ENCODE measurements at regions not wholly inside any gene's neighbourhood (a gene's known extent, or its start where the extent isn't known, plus 50 kb on each side); places are given as distances from the start of the nearest gene placed in this dataset.

DNA sequence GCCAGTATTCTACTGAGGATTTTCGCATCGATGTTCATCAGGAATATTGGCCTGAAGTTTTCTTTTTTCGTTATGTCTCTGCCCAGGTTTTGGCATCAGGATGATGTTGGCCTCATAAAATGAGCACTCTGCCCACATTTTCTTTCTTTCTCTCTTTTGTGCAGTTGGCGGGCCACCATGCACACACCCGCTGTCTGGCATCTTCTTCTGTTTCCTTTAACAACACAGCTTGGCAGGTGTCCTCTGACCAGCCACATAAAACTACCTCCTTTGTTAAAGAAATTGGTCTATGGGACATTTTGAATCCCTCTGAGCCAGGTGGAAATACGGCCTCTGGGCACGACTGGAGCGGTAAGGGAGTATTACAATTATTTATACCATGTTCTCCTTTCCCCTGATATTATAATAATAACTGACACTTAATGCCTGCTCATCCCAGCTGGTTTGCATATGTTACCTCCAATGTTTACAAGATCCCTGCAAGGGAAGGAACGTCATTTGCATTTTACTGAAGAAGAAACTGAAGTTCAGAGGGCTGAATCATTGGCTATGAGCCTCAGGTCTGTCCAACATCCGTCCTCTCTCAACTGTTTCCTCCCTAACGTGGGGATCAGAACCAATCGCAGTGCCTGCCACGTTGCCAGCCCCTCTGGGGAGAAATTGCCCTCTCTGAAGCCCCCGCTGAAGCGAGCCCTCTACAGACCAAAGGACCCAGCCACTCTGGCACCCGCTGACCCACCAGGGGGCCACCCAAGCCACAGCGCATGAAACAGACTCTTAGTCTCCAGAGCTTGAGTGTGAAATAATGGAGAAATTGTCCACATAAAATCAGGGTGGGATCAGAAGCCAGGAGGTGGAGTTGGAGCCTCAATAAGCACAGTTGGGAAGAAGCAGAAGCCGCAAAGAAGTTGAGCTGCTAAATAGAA lies 125.0 kb upstream of the FOXK1 start:
- TF ChIP-seq, protein P1, sequence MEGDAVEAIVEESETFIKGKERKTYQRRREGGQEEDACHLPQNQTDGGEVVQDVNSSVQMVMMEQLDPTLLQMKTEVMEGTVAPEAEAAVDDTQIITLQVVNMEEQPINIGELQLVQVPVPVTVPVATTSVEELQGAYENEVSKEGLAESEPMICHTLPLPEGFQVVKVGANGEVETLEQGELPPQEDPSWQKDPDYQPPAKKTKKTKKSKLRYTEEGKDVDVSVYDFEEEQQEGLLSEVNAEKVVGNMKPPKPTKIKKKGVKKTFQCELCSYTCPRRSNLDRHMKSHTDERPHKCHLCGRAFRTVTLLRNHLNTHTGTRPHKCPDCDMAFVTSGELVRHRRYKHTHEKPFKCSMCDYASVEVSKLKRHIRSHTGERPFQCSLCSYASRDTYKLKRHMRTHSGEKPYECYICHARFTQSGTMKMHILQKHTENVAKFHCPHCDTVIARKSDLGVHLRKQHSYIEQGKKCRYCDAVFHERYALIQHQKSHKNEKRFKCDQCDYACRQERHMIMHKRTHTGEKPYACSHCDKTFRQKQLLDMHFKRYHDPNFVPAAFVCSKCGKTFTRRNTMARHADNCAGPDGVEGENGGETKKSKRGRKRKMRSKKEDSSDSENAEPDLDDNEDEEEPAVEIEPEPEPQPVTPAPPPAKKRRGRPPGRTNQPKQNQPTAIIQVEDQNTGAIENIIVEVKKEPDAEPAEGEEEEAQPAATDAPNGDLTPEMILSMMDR (IDR thresholded peaks at IDR 0.05 in 8 of 11, conservative IDR thresholded peaks at IDR 0.05 in 3 of 11), result no peak
- no peak for TF ChIP-seq POLR2A (IDR thresholded peaks at IDR 0.05)
- no peak for TF ChIP-seq POLR2AphosphoS5 (IDR thresholded peaks at IDR 0.05)
